Left ventricle myocardium superior (tissue), 1 donor: ENCODE measurements at regions not wholly inside any gene's neighbourhood (a gene's known extent, or its start where the extent isn't known, plus 50 kb on each side); places are given as distances from the start of the nearest gene placed in this dataset.
"Not testable (repeated sequence)": the region's sequence is repeated elsewhere in the genome, so short reads cannot be mapped to it uniquely, and the experiment has no call there.

ENCODE experiments used
- ATAC-seq: fragments of 200-7000 bp; cut with Tn5 transposase; one replicate; pipeline ENCODE4 v1.9.1; 2020; ENCODE audit warnings: mild to moderate bottlenecking, moderate library complexity
- DNase-seq: peaks from one replicate; pipeline ENCODE4 v3.0.0-alpha.2; 2020
- intact Hi-C: fragments of 100-400 bp; cut with micrococcal nuclease; formaldehyde crosslinking; loops from one replicate; pipeline ENCODE4 v1.11.0; 2022
- donor health status: DM: no; HTN: yes; CAD: no; lungs with severe emphysema.

- intact Hi-C loops = no loop called here
- ATAC-seq = peak; percentile 83
- no peak for DNase-seq
Observed at GRCh38 chr2:150280231-150280630, 207.2 kb downstream of the RND3 start.

DNA sequence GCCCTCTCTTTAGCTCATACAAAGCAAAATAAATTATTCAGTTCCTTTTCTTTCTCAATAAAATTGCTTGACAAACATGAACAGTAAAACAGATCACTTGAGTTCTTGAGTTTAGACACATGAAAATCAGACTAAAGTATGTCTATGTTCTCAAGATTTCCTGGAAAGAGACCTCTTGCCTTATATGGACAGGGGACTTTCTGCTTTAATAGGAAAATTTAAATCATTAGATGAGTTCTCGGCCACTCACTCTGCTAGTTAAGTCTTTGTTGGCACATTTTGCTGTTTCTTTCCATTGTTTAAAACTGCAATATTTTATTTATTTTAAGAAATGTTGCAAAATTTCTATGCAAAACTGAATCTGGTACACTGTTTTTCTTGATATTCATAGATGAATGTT, 207.8 kb downstream of the RND3 start:
- no peak for DNase-seq
- no peak for ATAC-seq
- intact Hi-C loops = no loop called here

DNA sequence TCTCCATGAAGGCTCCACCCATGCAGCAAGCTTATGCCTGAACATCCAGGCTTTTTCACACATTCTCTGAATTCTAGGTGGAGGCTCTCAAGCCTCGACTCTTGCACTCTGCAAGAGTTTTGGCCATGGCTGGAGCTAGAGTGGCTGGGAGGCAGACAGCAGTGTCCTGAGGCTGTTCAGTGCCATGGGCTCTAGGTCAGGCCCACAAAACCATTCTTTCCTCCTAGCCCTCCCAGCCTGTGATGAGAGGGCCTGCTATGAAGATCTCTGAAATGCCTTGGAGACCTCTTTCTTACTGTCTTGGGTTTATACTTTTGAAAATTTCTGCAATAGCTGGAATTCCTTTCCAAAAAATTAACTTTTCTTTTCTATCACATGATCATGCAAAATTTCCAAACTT, 210.7 kb downstream of the RND3 start:
- intact Hi-C loops = no loop called here
- no peak for ATAC-seq

GRCh38 chr2:150274108-150274507, 213.4 kb downstream of the RND3 start:
- intact Hi-C loops = no loop called here
- DNase-seq = no peak
- ATAC-seq = no peak

More for the DNA sequence above, 210.7 kb downstream of the RND3 start:
- no peak for DNase-seq

GRCh38 chr2:150271952-150272802, 215.3 kb downstream of the RND3 start:
- ATAC-seq (no peak), DNase-seq (no peak)
- intact Hi-C loops = no loop called here

GRCh38 chr2:150267651-150268415, 219.6 kb downstream of the RND3 start:
- no peak for DNase-seq
- ATAC-seq = no peak
- intact Hi-C loops = no loop called here

DNA sequence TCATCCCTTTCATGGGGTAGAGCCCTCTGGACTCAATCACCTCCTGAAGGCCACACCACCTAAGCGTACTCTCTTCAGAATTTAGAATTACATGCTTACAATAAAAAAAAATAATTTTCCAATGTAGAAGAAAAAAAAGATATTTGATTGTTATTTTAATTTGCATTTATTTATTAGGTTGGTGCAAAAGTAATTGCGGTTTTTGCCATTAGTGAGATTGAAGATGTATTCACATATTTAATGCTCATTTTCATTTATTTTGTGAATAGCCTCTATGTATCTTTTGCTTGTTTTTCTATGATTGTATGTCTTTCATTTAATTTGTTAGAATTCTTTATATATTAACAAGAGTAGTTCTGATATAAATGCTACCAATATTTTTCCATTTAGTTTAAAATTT, 220.5 kb downstream of the RND3 start:
- intact Hi-C loops = no loop called here
- ATAC-seq (no peak), DNase-seq (no peak)

- ATAC-seq (no peak), DNase-seq (no peak)
- intact Hi-C loops = no loop called here
Observed at GRCh38 chr2:150264442-150264841, 223.0 kb downstream of the RND3 start.

GRCh38 chr2:150261691-150262090, 225.8 kb downstream of the RND3 start:
- no peak for ATAC-seq
- no peak for DNase-seq
- intact Hi-C loops = no loop called here

DNA sequence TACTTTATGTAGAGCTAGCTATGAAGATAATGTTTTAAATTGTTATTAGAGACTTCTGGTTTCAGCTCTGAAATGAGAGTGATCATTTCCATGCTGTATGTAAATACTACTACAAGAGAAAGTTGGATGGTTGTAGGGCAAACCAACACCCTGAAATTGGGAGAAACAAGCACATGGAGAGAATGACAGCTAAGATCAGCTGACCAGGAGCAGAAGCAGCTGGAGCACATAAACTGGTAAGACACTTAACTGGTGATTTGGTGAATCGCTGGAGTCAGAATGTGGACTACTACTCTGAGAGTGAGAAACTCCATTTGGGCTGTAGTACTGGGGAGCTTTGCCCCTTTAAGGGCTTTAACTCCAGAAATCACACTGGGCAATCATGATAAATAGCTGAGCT, 226.8 kb downstream of the RND3 start:
- no peak for DNase-seq
- intact Hi-C loops = no loop called here
- no peak for ATAC-seq

GRCh38 chr2:150259746-150260145, 227.7 kb downstream of the RND3 start:
- ATAC-seq (no peak), DNase-seq (no peak)
- intact Hi-C loops = no loop called here

DNA sequence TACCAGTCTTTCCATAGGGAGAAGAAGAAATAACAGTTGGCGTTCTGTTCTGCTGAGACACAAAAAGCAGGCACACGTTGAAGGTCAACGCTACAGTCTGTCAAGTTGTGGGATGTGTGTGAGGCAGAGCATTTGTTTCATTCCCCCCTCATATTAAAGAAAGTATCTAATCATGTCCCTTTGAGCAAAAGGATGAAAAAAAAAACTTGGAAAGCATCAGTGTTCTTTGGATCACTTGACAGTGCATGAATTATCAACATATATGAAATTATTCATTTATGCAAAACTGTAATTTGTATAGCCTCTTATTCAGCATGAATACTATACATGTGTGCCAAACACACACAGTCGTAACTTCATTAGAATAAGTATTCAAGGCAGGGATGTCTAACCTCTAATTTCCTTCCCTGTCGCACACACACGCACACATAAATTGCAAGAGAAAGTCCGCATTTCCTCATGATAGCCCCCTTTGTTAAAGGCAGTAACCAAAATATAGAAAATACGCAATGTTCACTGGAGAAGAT, 228.6 kb downstream of the RND3 start:
- DNase-seq (no peak), ATAC-seq (no peak)
- intact Hi-C loops = no loop called here

DNA sequence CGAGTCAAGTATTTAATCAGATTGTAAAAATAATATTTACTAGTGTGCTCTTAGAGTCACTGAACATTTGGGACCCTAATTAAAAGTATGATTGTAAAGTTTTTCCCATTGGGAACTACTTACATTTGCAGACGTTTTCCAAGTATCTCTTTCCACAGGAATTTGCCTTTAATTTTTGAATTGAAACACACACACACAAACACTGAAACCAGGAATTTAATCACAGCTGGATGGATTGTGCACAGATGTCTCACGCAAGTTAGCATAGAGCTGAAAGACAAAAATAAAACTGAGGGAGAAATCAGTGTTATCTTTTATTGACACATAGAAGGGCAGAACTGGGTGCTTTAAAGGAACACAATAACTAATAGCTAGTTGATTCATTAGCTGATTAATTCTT, 230.7 kb downstream of the RND3 start:
- DNase-seq (no peak), ATAC-seq (no peak)
- intact Hi-C loops = no loop called here

GRCh38 chr2:150255528-150255927, 231.9 kb downstream of the RND3 start:
- intact Hi-C loops = no loop called here
- no peak for DNase-seq
- peak; percentile 51 for ATAC-seq

GRCh38 chr2:150249735-150250134, 237.7 kb downstream of the RND3 start:
- DNase-seq, intact Hi-C loops, ATAC-seq: not testable (repeated sequence)

- DNase-seq = no peak
- ATAC-seq = no peak
- intact Hi-C loops = no loop called here
Observed at GRCh38 chr2:150247481-150247880, 240.0 kb downstream of the RND3 start.

DNA sequence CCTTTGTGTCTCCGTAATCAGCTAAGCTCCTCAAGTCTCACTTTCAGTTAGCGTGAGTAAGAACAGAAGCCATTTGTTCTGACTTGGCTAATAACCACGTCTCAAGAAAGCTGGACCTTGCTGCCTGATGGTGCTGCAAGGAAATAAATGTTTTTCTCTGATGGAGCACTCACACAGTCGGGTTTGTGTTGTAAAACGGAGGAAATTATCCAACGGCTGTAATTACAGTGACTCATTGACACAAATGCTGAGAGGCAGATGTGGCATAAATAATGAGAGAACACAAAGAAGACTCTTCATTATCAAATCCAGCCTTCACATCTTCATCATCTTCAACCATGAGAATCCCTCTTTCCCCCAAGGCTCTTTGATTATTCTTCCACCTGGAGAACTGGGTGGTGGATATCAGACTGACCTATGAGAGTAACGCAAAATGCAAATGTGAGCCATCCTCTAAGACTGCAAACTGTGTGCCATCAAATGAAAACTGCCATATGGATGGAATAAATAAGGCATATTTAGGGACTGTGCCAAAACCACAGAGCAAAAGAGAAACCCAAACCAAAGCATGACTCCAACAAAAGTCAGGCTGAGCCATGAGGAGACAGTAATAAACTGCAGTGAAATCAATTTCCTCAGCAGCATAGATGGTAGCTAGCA, 252.6 kb downstream of the RND3 start:
- ATAC-seq = peak; percentile 84
- intact Hi-C loops = no loop called here

DNA sequence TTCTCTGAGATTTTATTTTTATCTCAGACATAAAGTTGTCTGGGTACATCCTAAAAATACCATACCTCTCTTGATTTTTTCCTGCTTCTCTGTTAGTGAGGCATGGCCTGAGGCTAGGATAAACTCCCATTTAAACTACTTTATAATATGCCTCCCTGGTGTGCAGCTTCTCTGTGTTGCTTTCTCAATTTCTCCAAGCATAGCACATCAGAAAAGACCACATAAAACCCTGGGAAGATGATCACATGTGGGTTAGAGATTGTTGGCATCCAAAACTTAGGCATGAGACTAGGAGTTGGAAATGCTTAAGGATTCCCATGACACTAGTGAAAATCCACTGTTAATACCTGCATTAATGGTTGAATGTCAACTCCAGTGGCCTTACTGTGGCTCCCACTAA, 254.6 kb downstream of the RND3 start:
- intact Hi-C loops = no loop called here
- ATAC-seq (no peak), DNase-seq (no peak)

More for the DNA sequence above, 252.6 kb downstream of the RND3 start:
- no peak for DNase-seq

DNA sequence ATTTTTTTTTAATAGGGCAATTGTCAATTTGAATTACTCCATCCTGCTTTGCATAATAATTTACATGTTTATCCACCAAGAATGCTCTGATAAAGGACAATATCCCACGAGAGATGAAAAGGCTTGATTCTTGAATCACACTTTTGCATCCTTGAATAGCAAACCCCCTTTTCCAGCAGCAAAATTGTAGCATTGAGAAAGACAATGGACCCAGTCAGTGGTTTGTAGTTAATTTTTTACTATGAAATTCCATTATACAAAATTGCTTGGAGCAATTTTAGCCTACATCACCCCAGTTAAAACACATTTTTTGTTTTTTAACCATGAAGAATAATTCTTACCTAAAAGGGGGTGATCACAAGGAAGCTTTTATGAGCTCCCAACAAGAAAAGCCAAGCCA, 255.1 kb downstream of the RND3 start:
- ATAC-seq = no peak
- no peak for DNase-seq
- intact Hi-C loops = no loop called here

- ATAC-seq (no peak), DNase-seq (no peak)
- intact Hi-C loops = no loop called here
Observed at GRCh38 chr2:150230616-150231015, 256.9 kb downstream of the RND3 start.
